Activated CD8-positive, alpha-beta memory T cell treated with anti-CD3 and anti-CD28 coated beads for 36 hours (primary cell): ENCODE measurements at regions not wholly inside any gene's neighbourhood (a gene's known extent, or its start where the extent isn't known, plus 50 kb on each side); places are given as distances from the start of the nearest gene placed in this dataset.

Source experiments
- CTCF ChIA-PET: fragments of 350-600 bp; sonication (Branson Sonifier 250); formaldehyde crosslinking; loops from one replicate; lab custom pipeline; 2021; ENCODE audit warnings: antibody characterized with exemption; lab: Charles Lee
- POLR2A ChIA-PET: fragments of 350-600 bp; sonication (Branson Sonifier 250); formaldehyde crosslinking; loops from one replicate; lab custom pipeline; 2021; ENCODE audit warnings: antibody characterized with exemption; lab: Charles Lee

GRCh38 chr6:90414352-90414751 is 117.7 kb upstream of the BACH2 start:
- CTCF ChIA-PET, result interaction anchor here (0.6 to 1.1 kb wide), 3 partner anchors 10 to 70 kb away, joined by 3 to 4 read pairs (median 3); no protein-coding TSS in a partner anchor
- POLR2A ChIA-PET, result interaction anchor here (0.9 to 1.5 kb wide), 3 partner anchors 10 to 12 kb away, joined by 3 to 5 read pairs (median 5); no protein-coding TSS in a partner anchor

- ChIA-PET CTCF (interaction anchor here (0.7 to 1.3 kb wide), 4 partner anchors 10 to 56 kb away, joined by 3 to 4 read pairs (median 3); no protein-coding TSS in a partner anchor), POLR2A (interaction anchor here (0.6 to 1.5 kb wide), 4 partner anchors 10 to 14 kb away, joined by 3 to 5 read pairs (median 4); no protein-coding TSS in a partner anchor)
Observed at GRCh38 chr6:90413867-90414266, 117.2 kb upstream of the BACH2 start.

- ChIA-PET CTCF (interaction anchor here (0.7 to 3.6 kb wide), 5 partner anchors 11 to 57 kb away, joined by 3 to 21 read pairs (median 3); no protein-coding TSS in a partner anchor), POLR2A (interaction anchor here (0.6 to 1.5 kb wide), 5 partner anchors 10 to 14 kb away, joined by 3 to 5 read pairs (median 5); no protein-coding TSS in a partner anchor)
Observed at GRCh38 chr6:90413396-90413795, 116.8 kb upstream of the BACH2 start.

- ChIA-PET CTCF (interaction anchor here (0.9 to 3.6 kb wide), 4 partner anchors 12 to 57 kb away, joined by 3 to 21 read pairs (median 3); no protein-coding TSS in a partner anchor), POLR2A (interaction anchor here (1.2 to 1.3 kb wide), 2 partner anchors 9 to 12 kb away, joined by 5 to 6 read pairs; no protein-coding TSS in a partner anchor)
Observed at GRCh38 chr6:90412538-90413369, 116.1 kb upstream of the BACH2 start.

- CTCF ChIA-PET, result interaction anchor here (0.6 to 3.6 kb wide), 9 partner anchors 12 to 467 kb away, joined by 3 to 21 read pairs (median 4); no protein-coding TSS in a partner anchor
- POLR2A ChIA-PET, result interaction anchor here (1.1 to 1.4 kb wide), 4 partner anchors 9 to 47 kb away, joined by 3 to 6 read pairs (median 5); no protein-coding TSS in a partner anchor
Observed at GRCh38 chr6:90411292-90411781, 114.7 kb upstream of the BACH2 start.

GRCh38 chr6:90409700-90410099 is 113.1 kb upstream of the BACH2 start:
- ChIA-PET CTCF (interaction anchor here (1.4 to 3.6 kb wide), 2 partner anchors 15 to 69 kb away, joined by 6 to 21 read pairs; no protein-coding TSS in a partner anchor), POLR2A (interaction anchor here (1.4 kb wide), 1 partner anchor 7 kb away, joined by 3 read pairs; no protein-coding TSS in a partner anchor)

GRCh38 chr6:90406957-90407356 is 110.3 kb upstream of the BACH2 start:
- POLR2A ChIA-PET, result interaction anchor here (1.2 kb wide), 1 partner anchor 9 kb away, joined by 4 read pairs; no protein-coding TSS in a partner anchor

GRCh38 chr6:90406142-90406794 is 109.6 kb upstream of the BACH2 start:
- ChIA-PET POLR2A (interaction anchor here (1.2 kb wide), 1 partner anchor 8 kb away, joined by 4 read pairs; no protein-coding TSS in a partner anchor), CTCF (interaction anchor here (0.8 to 1.1 kb wide), 2 partner anchors 13 to 71 kb away, joined by 3 read pairs; no protein-coding TSS in a partner anchor)

More at GRCh38 chr6:90406957-90407356, 110.3 kb upstream of the BACH2 start:
- CTCF ChIA-PET, result interaction anchor here (0.8 kb wide), 1 partner anchor 70 kb away, joined by 3 read pairs; no protein-coding TSS in a partner anchor

- ChIA-PET POLR2A (interaction anchor here (1.2 to 2.9 kb wide), 2 partner anchors 9 to 21 kb away, joined by 5 to 11 read pairs; no protein-coding TSS in a partner anchor), CTCF (no interaction called here)
Observed at GRCh38 chr6:90403489-90404381, 107.1 kb upstream of the BACH2 start.

GRCh38 chr6:90402831-90403192 is 106.2 kb upstream of the BACH2 start:
- CTCF ChIA-PET, result interaction anchor here (0.8 to 1.7 kb wide), 6 partner anchors 9 to 76 kb away, joined by 3 to 5 read pairs (median 4); no protein-coding TSS in a partner anchor
- POLR2A ChIA-PET, result interaction anchor here (0.9 to 2.9 kb wide), 5 partner anchors 8 to 64 kb away, joined by 3 to 11 read pairs (median 3); no protein-coding TSS in a partner anchor

GRCh38 chr6:90401933-90402830 is 105.5 kb upstream of the BACH2 start:
- ChIA-PET CTCF (interaction anchor here (0.8 to 1.7 kb wide), 7 partner anchors 9 to 77 kb away, joined by 3 to 5 read pairs (median 4); no protein-coding TSS in a partner anchor), POLR2A (interaction anchor here (0.7 to 2.9 kb wide), 8 partner anchors 8 to 74 kb away, joined by 3 to 11 read pairs (median 4); no protein-coding TSS in a partner anchor)

GRCh38 chr6:90399970-90400369 is 103.3 kb upstream of the BACH2 start:
- POLR2A ChIA-PET, result interaction anchor here (0.7 to 2.0 kb wide), 3 partner anchors 14 to 104 kb away, joined by 3 to 12 read pairs (median 3); no protein-coding TSS in a partner anchor
- CTCF ChIA-PET, result interaction anchor here (1.1 to 2.5 kb wide), 5 partner anchors 11 to 79 kb away, joined by 4 to 8 read pairs (median 7); no protein-coding TSS in a partner anchor

GRCh38 chr6:90397929-90398674 is 101.5 kb upstream of the BACH2 start:
- CTCF ChIA-PET, result interaction anchor here (0.6 to 2.5 kb wide), 14 partner anchors 13 to 617 kb away, joined by 3 to 8 read pairs (median 4); no protein-coding TSS in a partner anchor
- POLR2A ChIA-PET, result interaction anchor here (0.6 to 2.0 kb wide), 13 partner anchors 8 to 445 kb away, joined by 3 to 12 read pairs (median 4); partner anchors contain the start of gene BACH2

GRCh38 chr6:90397047-90397446 is 100.4 kb upstream of the BACH2 start:
- CTCF ChIA-PET, result interaction anchor here (0.6 to 1.1 kb wide), 2 partner anchors 82 to 110 kb away, joined by 3 read pairs; no protein-coding TSS in a partner anchor
- POLR2A ChIA-PET, result interaction anchor here (1.8 kb wide), 1 partner anchor 15 kb away, joined by 6 read pairs; no protein-coding TSS in a partner anchor
